ENCODE measurements at regions not wholly inside any gene's neighbourhood (a gene's known extent, or its start where the extent isn't known, plus 50 kb on each side); places are given as distances from the start of the nearest gene placed in this dataset.

DNA sequence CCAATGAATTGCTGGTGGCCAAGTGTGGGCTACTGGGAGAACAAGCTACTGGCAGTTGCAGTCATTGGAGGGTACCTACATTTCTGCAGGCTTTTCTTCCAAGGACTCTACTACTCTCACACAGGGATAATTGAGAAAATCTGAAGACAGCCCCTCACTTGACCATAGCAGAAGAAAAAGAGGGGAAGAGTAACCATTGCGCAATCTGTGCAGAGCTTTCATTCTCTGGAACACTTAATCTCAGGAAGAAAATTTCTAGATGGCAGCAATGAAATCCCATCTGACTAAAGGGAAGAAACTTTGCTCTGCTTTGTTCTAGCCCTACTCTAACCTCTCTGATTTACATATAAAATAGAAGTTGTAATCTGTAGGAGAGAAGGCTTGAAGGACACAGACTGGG lies 1239.6 kb upstream of the SORCS1 start:
- TF ChIP-seq, protein P1, sequence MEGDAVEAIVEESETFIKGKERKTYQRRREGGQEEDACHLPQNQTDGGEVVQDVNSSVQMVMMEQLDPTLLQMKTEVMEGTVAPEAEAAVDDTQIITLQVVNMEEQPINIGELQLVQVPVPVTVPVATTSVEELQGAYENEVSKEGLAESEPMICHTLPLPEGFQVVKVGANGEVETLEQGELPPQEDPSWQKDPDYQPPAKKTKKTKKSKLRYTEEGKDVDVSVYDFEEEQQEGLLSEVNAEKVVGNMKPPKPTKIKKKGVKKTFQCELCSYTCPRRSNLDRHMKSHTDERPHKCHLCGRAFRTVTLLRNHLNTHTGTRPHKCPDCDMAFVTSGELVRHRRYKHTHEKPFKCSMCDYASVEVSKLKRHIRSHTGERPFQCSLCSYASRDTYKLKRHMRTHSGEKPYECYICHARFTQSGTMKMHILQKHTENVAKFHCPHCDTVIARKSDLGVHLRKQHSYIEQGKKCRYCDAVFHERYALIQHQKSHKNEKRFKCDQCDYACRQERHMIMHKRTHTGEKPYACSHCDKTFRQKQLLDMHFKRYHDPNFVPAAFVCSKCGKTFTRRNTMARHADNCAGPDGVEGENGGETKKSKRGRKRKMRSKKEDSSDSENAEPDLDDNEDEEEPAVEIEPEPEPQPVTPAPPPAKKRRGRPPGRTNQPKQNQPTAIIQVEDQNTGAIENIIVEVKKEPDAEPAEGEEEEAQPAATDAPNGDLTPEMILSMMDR (IDR thresholded peaks at IDR 0.05) = no peak
- no peak for TF ChIP-seq POLR2A (IDR thresholded peaks at IDR 0.05)

Data from heart left ventricle (tissue), 13 donors.